ENCODE measurements at regions not wholly inside any gene's neighbourhood (a gene's known extent, or its start where the extent isn't known, plus 50 kb on each side); places are given as distances from the start of the nearest gene placed in this dataset.

GRCh38 chr12:94839347-94839746 lies 164.2 kb downstream of the NDUFA12 start:
- TF ChIP-seq CTCF (IDR thresholded peaks at IDR 0.05) (no peak), POLR2A (IDR thresholded peaks at IDR 0.05) (no peak)
